ENCODE measurements at regions not wholly inside any gene's neighbourhood (a gene's known extent, or its start where the extent isn't known, plus 50 kb on each side); places are given as distances from the start of the nearest gene placed in this dataset.

- Mint-ChIP-seq H3K4me3 (no peak overlapping the region), H3K36me3 (ENCODE audit: low read depth) (peaks cover 4% of the 10 kb centered on the region), H3K27me3 (no peaks in the 10 kb centered on the region), H3K27ac (no peak overlapping the region), H3K9me3 (peaks cover 8% of the 10 kb centered on the region), H3K4me1 (ENCODE audit: low read depth) (peaks cover 7% of the 10 kb centered on the region)
Observed at GRCh38 chr4:13268165-13268564, 216.0 kb downstream of the RAB28 start.

GRCh38 chr4:13267091-13267490 is 217.0 kb downstream of the RAB28 start:
- peaks cover 8% of the 10 kb centered on the region for H3K9me3 Mint-ChIP-seq
- no peak overlapping the region for H3K4me3 Mint-ChIP-seq
- H3K36me3 Mint-ChIP-seq (ENCODE audit: low read depth): peaks cover 4% of the 10 kb centered on the region
- H3K27ac Mint-ChIP-seq: no peak overlapping the region
- H3K4me1 Mint-ChIP-seq (ENCODE audit: low read depth): peaks cover 7% of the 10 kb centered on the region
- no peaks in the 10 kb centered on the region for H3K27me3 Mint-ChIP-seq

GRCh38 chr4:13266687-13267086 is 217.5 kb downstream of the RAB28 start:
- Mint-ChIP-seq H3K27ac (no peak overlapping the region), H3K36me3 (ENCODE audit: low read depth) (peaks cover 4% of the 10 kb centered on the region), H3K4me1 (ENCODE audit: low read depth) (peaks cover 7% of the 10 kb centered on the region), H3K4me3 (no peak overlapping the region), H3K27me3 (no peaks in the 10 kb centered on the region), H3K9me3 (peaks cover 8% of the 10 kb centered on the region)

- no peaks in the 10 kb centered on the region for H3K36me3 Mint-ChIP-seq (ENCODE audit: low read depth)
- no peaks in the 10 kb centered on the region for H3K27me3 Mint-ChIP-seq
- peaks cover 7% of the 10 kb centered on the region for H3K4me1 Mint-ChIP-seq (ENCODE audit: low read depth)
- H3K4me3 Mint-ChIP-seq: no peak overlapping the region
- H3K27ac Mint-ChIP-seq: no peak overlapping the region
- no peaks in the 10 kb centered on the region for H3K9me3 Mint-ChIP-seq
Observed at GRCh38 chr4:13263967-13264525, 220.1 kb downstream of the RAB28 start.

- Mint-ChIP-seq H3K4me3 (no peak overlapping the region), H3K27me3 (no peaks in the 10 kb centered on the region), H3K9me3 (no peaks in the 10 kb centered on the region), H3K36me3 (ENCODE audit: low read depth) (no peaks in the 10 kb centered on the region), H3K27ac (no peak overlapping the region), H3K4me1 (ENCODE audit: low read depth) (peaks cover 7% of the 10 kb centered on the region)
Observed at GRCh38 chr4:13262816-13263215, 221.3 kb downstream of the RAB28 start.

- Mint-ChIP-seq H3K36me3 (ENCODE audit: low read depth) (no peaks in the 10 kb centered on the region), H3K4me1 (ENCODE audit: low read depth) (peaks cover 7% of the 10 kb centered on the region), H3K27ac (no peak overlapping the region), H3K27me3 (no peaks in the 10 kb centered on the region), H3K4me3 (no peak overlapping the region), H3K9me3 (no peaks in the 10 kb centered on the region)
Observed at GRCh38 chr4:13261486-13262257, 222.5 kb downstream of the RAB28 start.

- Mint-ChIP-seq H3K27me3 (no peaks in the 10 kb centered on the region), H3K27ac (no peak overlapping the region), H3K4me1 (ENCODE audit: low read depth) (peaks cover 7% of the 10 kb centered on the region), H3K9me3 (peaks cover 4% of the 10 kb centered on the region), H3K36me3 (ENCODE audit: low read depth) (no peaks in the 10 kb centered on the region), H3K4me3 (no peak overlapping the region)
Observed at GRCh38 chr4:13260513-13260912, 223.6 kb downstream of the RAB28 start.

- Mint-ChIP-seq H3K9me3 (peaks cover 61% of the 10 kb centered on the region), H3K27me3 (no peaks in the 10 kb centered on the region), H3K36me3 (ENCODE audit: low read depth) (peaks cover 25% of the 10 kb centered on the region), H3K4me1 (ENCODE audit: low read depth) (no peaks in the 10 kb centered on the region), H3K4me3 (no peak overlapping the region), H3K27ac (no peak overlapping the region)
Observed at GRCh38 chr4:13250263-13250662, 233.9 kb downstream of the RAB28 start.

GRCh38 chr4:13248621-13249298 is 235.4 kb downstream of the RAB28 start:
- no peak overlapping the region for H3K27ac Mint-ChIP-seq
- H3K9me3 Mint-ChIP-seq: peaks cover 68% of the 10 kb centered on the region
- no peaks in the 10 kb centered on the region for H3K4me1 Mint-ChIP-seq (ENCODE audit: low read depth)
- H3K4me3 Mint-ChIP-seq: no peak overlapping the region
- H3K36me3 Mint-ChIP-seq (ENCODE audit: low read depth): peaks cover 25% of the 10 kb centered on the region
- no peaks in the 10 kb centered on the region for H3K27me3 Mint-ChIP-seq

- Mint-ChIP-seq H3K4me3 (no peak overlapping the region), H3K9me3 (peaks cover 57% of the 10 kb centered on the region), H3K27me3 (no peaks in the 10 kb centered on the region), H3K36me3 (ENCODE audit: low read depth) (peaks cover 17% of the 10 kb centered on the region), H3K4me1 (ENCODE audit: low read depth) (no peaks in the 10 kb centered on the region), H3K27ac (no peak overlapping the region)
Observed at GRCh38 chr4:13246107-13246506, 238.0 kb downstream of the RAB28 start.

GRCh38 chr4:13244444-13244843 is 239.7 kb downstream of the RAB28 start:
- Mint-ChIP-seq H3K4me1 (ENCODE audit: low read depth) (peaks cover 7% of the 10 kb centered on the region), H3K36me3 (ENCODE audit: low read depth) (peaks cover 14% of the 10 kb centered on the region), H3K9me3 (peaks cover 42% of the 10 kb centered on the region), H3K4me3 (no peak overlapping the region), H3K27ac (no peak overlapping the region), H3K27me3 (no peaks in the 10 kb centered on the region)

- no peaks in the 10 kb centered on the region for H3K27me3 Mint-ChIP-seq
- peaks cover 32% of the 10 kb centered on the region for H3K9me3 Mint-ChIP-seq
- peaks cover 7% of the 10 kb centered on the region for H3K4me1 Mint-ChIP-seq (ENCODE audit: low read depth)
- H3K27ac Mint-ChIP-seq: no peak overlapping the region
- peaks cover 8% of the 10 kb centered on the region for H3K36me3 Mint-ChIP-seq (ENCODE audit: low read depth)
- H3K4me3 Mint-ChIP-seq: no peak overlapping the region
Observed at GRCh38 chr4:13243152-13243551, 241.0 kb downstream of the RAB28 start.

GRCh38 chr4:13240066-13240465 is 244.1 kb downstream of the RAB28 start:
- Mint-ChIP-seq H3K4me1 (ENCODE audit: low read depth) (peaks cover 7% of the 10 kb centered on the region), H3K4me3 (peak overlapping the region; percentile 10), H3K27me3 (no peaks in the 10 kb centered on the region), H3K36me3 (ENCODE audit: low read depth) (no peaks in the 10 kb centered on the region), H3K27ac (no peak overlapping the region), H3K9me3 (peaks cover 17% of the 10 kb centered on the region)

GRCh38 chr4:13238936-13239335 is 245.2 kb downstream of the RAB28 start:
- no peak overlapping the region for H3K4me3 Mint-ChIP-seq
- peaks cover 10% of the 10 kb centered on the region for H3K9me3 Mint-ChIP-seq
- H3K4me1 Mint-ChIP-seq (ENCODE audit: low read depth): peaks cover 7% of the 10 kb centered on the region
- no peaks in the 10 kb centered on the region for H3K36me3 Mint-ChIP-seq (ENCODE audit: low read depth)
- no peaks in the 10 kb centered on the region for H3K27me3 Mint-ChIP-seq
- H3K27ac Mint-ChIP-seq: no peak overlapping the region

- peaks cover 15% of the 10 kb centered on the region for H3K9me3 Mint-ChIP-seq
- peaks cover 4% of the 10 kb centered on the region for H3K36me3 Mint-ChIP-seq (ENCODE audit: low read depth)
- H3K4me3 Mint-ChIP-seq: no peak overlapping the region
- no peak overlapping the region for H3K27ac Mint-ChIP-seq
- H3K27me3 Mint-ChIP-seq: no peaks in the 10 kb centered on the region
- H3K4me1 Mint-ChIP-seq (ENCODE audit: low read depth): peaks cover 7% of the 10 kb centered on the region
Observed at GRCh38 chr4:13236485-13236884, 247.7 kb downstream of the RAB28 start.

Measured in stimulated activated naive CD8-positive, alpha-beta T cell treated with anti-CD3 and anti-CD28 coated beads, Interleukin-15, Interleukin-2, amounts not matched to agents 100 ng/mL and 50 ng/mL, for 24 hours (primary cell).